ENCODE measurements at regions not wholly inside any gene's neighbourhood (a gene's known extent, or its start where the extent isn't known, plus 50 kb on each side); places are given as distances from the start of the nearest gene placed in this dataset.
A peak's percentile ranks its signal among the peaks of the same experiment; 100 is the strongest.
"Not testable (repeated sequence)": the region's sequence is repeated elsewhere in the genome, so short reads cannot be mapped to it uniquely, and the experiment has no call there.

- DNase-seq, result not testable (repeated sequence)
These were observed 55.3 kb downstream of the BBS10 start for GRCh38 chr12:76292891-76293290.

DNA sequence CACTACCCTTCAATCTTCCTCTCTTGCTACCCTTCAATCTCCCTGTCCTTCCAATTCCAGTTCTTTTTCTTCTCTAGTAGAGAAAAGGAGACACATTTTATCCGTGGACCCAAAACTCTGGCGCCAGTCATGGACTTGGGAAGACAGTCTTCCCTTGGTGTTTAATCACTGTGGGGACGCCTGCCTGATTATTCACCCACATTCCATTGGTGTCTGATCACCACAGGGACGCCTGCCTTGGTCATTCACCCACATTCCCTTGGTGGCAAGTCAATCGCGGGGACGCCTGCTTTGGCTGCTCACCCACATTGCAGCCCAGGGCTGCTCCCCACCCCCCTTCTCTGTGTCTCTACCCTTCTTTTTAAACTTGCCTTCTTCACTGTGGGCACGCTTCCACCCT, 55.9 kb downstream of the BBS10 start:
- not testable (repeated sequence) for DNase-seq

- DNase-seq, result no peak
These were observed 57.0 kb downstream of the BBS10 start for GRCh38 chr12:76290963-76291859.

GRCh38 chr12:76288218-76288617, 60.0 kb downstream of the BBS10 start:
- DNase-seq, result no peak

GRCh38 chr12:76284816-76285750, 63.1 kb downstream of the BBS10 start:
- DNase-seq, result no peak

DNA sequence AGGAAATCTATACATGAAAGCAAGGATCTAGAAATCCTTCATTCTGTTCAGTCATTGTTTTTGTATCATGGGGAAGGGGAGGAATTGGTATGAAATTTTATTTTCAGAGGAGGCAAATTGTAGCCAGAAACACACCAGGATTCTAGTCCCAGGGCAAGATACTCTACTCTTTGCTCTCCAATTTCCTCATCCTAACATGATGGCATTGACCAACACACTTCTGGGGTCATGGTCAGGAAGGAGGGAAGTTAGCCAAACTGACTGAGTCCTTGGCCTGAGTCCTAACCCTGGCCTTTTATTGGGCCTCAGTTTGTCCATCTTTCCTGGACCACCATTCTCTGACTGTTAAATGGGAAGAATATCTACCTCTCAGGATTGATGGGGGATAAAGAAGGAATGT, 65.5 kb downstream of the BBS10 start:
- DNase-seq, result no peak

- DNase-seq, result no peak
These were observed 70.7 kb downstream of the BBS10 start for GRCh38 chr12:76277480-76277879.

DNA sequence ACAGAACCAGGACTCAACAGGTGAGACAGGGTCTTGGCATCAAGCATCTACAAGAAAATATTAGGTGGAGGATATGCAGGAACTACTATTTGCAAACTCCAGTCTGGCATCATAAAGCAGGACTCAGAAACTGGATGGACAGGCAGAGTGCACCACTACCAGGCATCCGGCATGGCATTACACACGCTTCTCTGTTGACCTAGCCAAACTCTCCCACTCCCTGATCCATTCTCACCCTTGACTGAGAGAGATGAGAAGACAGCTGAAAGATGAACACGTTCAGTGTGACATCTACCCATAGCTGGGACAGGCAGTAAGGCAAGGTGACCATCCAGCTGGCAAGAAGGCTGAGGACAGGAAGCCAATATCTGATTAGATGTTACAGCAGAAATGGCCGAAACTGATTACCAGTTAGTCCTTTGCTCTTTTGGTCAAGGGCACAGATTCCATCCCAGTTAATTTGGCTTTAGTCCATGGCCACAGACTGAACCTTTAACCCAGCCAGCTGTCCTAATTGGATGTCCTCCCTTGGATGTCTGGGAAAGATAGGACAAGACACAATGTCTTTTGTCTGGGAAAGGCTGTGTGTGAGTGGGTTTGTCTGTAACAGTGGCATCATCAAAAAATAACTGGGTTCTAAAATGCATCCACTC, 71.6 kb downstream of the BBS10 start:
- DNase-seq, result no peak

- no peak for DNase-seq
These were observed 72.6 kb downstream of the BBS10 start for GRCh38 chr12:76275511-76276093.

DNA sequence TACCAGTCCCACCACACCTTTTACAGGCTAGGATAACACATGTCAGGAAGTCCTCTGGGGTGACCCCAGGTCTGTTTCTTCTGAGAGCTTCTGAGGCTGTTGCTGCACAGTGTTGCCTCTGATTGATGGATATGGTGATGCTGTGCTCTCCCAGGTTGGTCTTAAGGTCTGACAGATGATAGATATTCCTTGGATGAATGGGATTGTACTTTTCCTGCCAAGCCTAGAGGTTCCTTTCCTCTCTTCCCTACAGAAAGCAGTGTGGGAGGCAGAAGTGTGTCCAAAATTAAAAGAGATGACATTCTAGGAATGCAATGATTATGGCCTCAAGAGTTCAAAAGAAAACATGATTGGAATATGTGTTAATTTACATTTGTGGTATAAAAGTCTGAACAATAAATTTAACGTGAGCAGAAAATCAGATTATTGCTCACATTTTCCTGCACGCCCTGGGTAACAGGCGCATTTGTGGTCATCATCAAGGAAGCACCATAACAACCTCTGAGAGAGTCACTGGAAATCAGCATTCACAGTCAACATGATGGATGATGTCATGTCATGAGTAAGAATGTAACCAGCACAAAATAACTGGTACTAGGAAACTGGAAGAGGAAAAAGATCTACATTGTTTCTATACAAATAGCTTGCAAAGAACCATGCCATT, 73.7 kb downstream of the BBS10 start:
- peak; percentile 75 for DNase-seq

DNA sequence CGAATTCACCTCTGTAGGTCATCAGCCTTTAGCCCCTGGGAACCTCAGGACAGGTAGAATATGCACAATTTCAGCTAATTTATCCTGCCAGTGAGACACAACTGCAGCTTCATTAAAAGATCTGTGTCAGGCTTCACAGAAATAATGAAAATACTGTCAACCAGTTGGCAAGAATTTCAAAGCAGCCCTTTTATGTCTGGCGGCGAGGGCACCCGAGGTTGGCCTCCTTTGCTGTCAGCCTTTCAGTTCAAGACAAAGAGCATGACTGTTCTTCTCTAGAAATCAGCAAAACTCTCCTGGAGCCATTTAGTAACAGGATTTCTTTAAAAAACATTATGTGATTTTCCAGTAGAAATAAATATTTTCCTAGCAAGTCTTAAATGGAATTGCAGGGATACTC, 75.9 kb downstream of the BBS10 start:
- no peak for DNase-seq

GRCh38 chr12:76270657-76271358, 77.4 kb downstream of the BBS10 start:
- no peak for DNase-seq

GRCh38 chr12:76268267-76268666, 79.9 kb downstream of the BBS10 start:
- DNase-seq, result no peak

GRCh38 chr12:76266797-76267196, 81.4 kb downstream of the BBS10 start:
- no peak for DNase-seq

GRCh38 chr12:76265424-76266180, 82.6 kb downstream of the BBS10 start:
- DNase-seq, result no peak

- DNase-seq, result no peak
These were observed 83.6 kb downstream of the BBS10 start for GRCh38 chr12:76264611-76265012.

DNA sequence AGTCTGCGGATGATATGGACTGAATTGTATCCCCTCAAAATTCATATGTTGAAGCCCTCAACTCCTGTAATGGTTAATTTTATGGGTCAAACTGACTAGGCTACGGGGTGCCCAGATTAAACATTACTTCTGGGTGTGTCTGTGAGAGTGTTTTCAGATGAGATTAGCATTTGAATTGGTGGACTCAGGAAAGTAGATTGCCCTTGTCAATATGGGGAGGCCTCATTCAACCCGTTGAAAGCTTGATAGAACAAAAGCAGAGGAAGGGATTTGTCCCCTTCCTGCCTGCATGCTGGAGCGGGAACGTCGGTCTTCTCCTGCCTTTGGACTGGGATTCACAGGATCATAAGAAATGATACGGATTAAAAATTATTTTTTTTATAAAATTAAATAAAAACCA, 84.5 kb downstream of the BBS10 start:
- DNase-seq, result no peak

- DNase-seq, result no peak
These were observed 87.8 kb downstream of the BBS10 start for GRCh38 chr12:76260390-76260748.

GRCh38 chr12:76259660-76260389, 88.4 kb downstream of the BBS10 start:
- no peak for DNase-seq

- DNase-seq, result no peak
These were observed 89.1 kb downstream of the BBS10 start for GRCh38 chr12:76259106-76259505.

All from activated CD4-positive, alpha-beta T cell treated with anti-CD3 and anti-CD28 coated beads, Interleukin-2, Interleukin-6, amounts not matched to agents 100 ng/mL and 50 ng/mL, durations not matched to agents 16 hours and 8 hours (primary cell).